LoVo (cell line): ENCODE measurements at regions not wholly inside any gene's neighbourhood (a gene's known extent, or its start where the extent isn't known, plus 50 kb on each side); places are given as distances from the start of the nearest gene placed in this dataset.
"Not testable (repeated sequence)": the region's sequence is repeated elsewhere in the genome, so short reads cannot be mapped to it uniquely, and the experiment has no call there.

Experiments
- DNase-seq: peaks from one replicate; pipeline ENCODE4 v3.0.0-alpha.2; 2016; ENCODE audit warnings: low spot score

GRCh38 chr10:34907743-34908430, 92.8 kb upstream of the PARD3 start:
- no peak for DNase-seq

GRCh38 chr10:34906067-34906965, 91.2 kb upstream of the PARD3 start:
- DNase-seq: no peak

- DNase-seq: no peak
These were observed 90.3 kb upstream of the PARD3 start for GRCh38 chr10:34905200-34905927.

GRCh38 chr10:34904191-34904590, 89.1 kb upstream of the PARD3 start:
- DNase-seq: no peak

- no peak for DNase-seq
These were observed 84.1 kb upstream of the PARD3 start for GRCh38 chr10:34899161-34899560.

- no peak for DNase-seq
These were observed 80.9 kb upstream of the PARD3 start for GRCh38 chr10:34895977-34896376.

- DNase-seq: not testable (repeated sequence)
These were observed 80.0 kb upstream of the PARD3 start for GRCh38 chr10:34895046-34895445.

- not testable (repeated sequence) for DNase-seq
These were observed 77.4 kb upstream of the PARD3 start for GRCh38 chr10:34892521-34892920.

GRCh38 chr10:34890939-34891338, 75.8 kb upstream of the PARD3 start:
- DNase-seq: no peak

- no peak for DNase-seq
These were observed 74.1 kb upstream of the PARD3 start for GRCh38 chr10:34889004-34889869.

- no peak for DNase-seq
These were observed 72.0 kb upstream of the PARD3 start for GRCh38 chr10:34886906-34887642.

GRCh38 chr10:34885898-34886297, 70.8 kb upstream of the PARD3 start:
- no peak for DNase-seq

- no peak for DNase-seq
These were observed 69.9 kb upstream of the PARD3 start for GRCh38 chr10:34885011-34885410.

GRCh38 chr10:34884272-34884952, 69.3 kb upstream of the PARD3 start:
- no peak for DNase-seq

- no peak for DNase-seq
These were observed 65.7 kb upstream of the PARD3 start for GRCh38 chr10:34880817-34881216.

GRCh38 chr10:34878651-34879050, 63.6 kb upstream of the PARD3 start:
- DNase-seq: not testable (repeated sequence)

- DNase-seq: no peak
These were observed 60.0 kb upstream of the PARD3 start for GRCh38 chr10:34875061-34875460.

- no peak for DNase-seq
These were observed 57.7 kb upstream of the PARD3 start for GRCh38 chr10:34872820-34873219.

- no peak for DNase-seq
These were observed 54.2 kb upstream of the PARD3 start for GRCh38 chr10:34869135-34869836.

- no peak for DNase-seq
These were observed 53.5 kb upstream of the PARD3 start for GRCh38 chr10:34868589-34868988.
